ENCODE measurements at regions not wholly inside any gene's neighbourhood (a gene's known extent, or its start where the extent isn't known, plus 50 kb on each side); places are given as distances from the start of the nearest gene placed in this dataset.

DNA sequence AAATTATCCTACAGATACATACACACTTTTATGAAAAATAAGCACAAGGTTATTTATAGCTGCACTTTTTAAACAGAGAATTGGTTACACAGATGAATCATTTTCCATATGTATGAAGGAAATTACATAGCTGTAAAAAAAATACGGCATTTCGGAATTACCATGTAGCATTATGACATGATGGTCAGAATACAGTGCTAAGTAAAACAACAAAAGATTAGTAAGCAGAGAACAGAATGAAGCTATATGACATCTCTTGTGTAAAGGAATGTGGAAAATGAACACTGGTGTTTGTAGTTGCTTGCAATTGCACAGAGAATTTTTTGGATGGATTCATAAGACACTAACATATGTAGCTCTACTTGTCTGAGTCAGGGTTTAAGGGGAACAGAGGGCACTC, 1222.0 kb upstream of the PRKX start:
- no peaks in the 10 kb centered on the region for H3F3A ChIP-seq (ENCODE audit: insufficient read depth, low read length, poor library complexity, severe bottlenecking)
- no peaks in the 10 kb centered on the region for H3K36me3 ChIP-seq (ENCODE audit: insufficient read depth, low read length)
- H3K27ac ChIP-seq (ENCODE audit: low read length): no peak overlapping the region
- no peaks in the 10 kb centered on the region for H3K79me2 ChIP-seq (replicated peaks; ENCODE audit: insufficient read depth, low read length)
- no peak overlapping the region for H3K4me2 ChIP-seq (ENCODE audit: low read length)
- no peaks in the 10 kb centered on the region for H4K20me1 ChIP-seq (ENCODE audit: insufficient read depth)
- H3K9me2 ChIP-seq (ENCODE audit: insufficient read depth, low read length): no peaks in the 10 kb centered on the region
- H3K9me3 ChIP-seq (ENCODE audit: low read length): no peaks in the 10 kb centered on the region
- H3K27me3 ChIP-seq (ENCODE audit: insufficient read depth, low read depth, low read length): no peaks in the 10 kb centered on the region
- H3K9ac ChIP-seq (ENCODE audit: low read length): no peak overlapping the region
- no peak overlapping the region for H3K4me3 ChIP-seq (ENCODE audit: low read length)
- no peak overlapping the region for H2AFZ ChIP-seq (ENCODE audit: low read depth, low read length)
- TF ChIP-seq EZH2 (IDR thresholded peaks at IDR 0.05; ENCODE audit: borderline replicate concordance, insufficient read depth, low read length, poor library complexity, severe bottlenecking): no peak
- no peak for TF ChIP-seq POLR2AphosphoS5 (IDR thresholded peaks at IDR 0.05)
- TF ChIP-seq CTCF (IDR thresholded peaks at IDR 0.05; ENCODE audit: poor library complexity, severe bottlenecking): no peak
- TF ChIP-seq EP300 (conservative IDR thresholded peaks at IDR 0.05; ENCODE audit: poor library complexity, severe bottlenecking): no peak
- TF ChIP-seq MXI1 (conservative IDR thresholded peaks at IDR 0.05; ENCODE audit: poor library complexity, severe bottlenecking): no peak
- TF ChIP-seq, protein P1, sequence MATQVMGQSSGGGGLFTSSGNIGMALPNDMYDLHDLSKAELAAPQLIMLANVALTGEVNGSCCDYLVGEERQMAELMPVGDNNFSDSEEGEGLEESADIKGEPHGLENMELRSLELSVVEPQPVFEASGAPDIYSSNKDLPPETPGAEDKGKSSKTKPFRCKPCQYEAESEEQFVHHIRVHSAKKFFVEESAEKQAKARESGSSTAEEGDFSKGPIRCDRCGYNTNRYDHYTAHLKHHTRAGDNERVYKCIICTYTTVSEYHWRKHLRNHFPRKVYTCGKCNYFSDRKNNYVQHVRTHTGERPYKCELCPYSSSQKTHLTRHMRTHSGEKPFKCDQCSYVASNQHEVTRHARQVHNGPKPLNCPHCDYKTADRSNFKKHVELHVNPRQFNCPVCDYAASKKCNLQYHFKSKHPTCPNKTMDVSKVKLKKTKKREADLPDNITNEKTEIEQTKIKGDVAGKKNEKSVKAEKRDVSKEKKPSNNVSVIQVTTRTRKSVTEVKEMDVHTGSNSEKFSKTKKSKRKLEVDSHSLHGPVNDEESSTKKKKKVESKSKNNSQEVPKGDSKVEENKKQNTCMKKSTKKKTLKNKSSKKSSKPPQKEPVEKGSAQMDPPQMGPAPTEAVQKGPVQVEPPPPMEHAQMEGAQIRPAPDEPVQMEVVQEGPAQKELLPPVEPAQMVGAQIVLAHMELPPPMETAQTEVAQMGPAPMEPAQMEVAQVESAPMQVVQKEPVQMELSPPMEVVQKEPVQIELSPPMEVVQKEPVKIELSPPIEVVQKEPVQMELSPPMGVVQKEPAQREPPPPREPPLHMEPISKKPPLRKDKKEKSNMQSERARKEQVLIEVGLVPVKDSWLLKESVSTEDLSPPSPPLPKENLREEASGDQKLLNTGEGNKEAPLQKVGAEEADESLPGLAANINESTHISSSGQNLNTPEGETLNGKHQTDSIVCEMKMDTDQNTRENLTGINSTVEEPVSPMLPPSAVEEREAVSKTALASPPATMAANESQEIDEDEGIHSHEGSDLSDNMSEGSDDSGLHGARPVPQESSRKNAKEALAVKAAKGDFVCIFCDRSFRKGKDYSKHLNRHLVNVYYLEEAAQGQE (IDR thresholded peaks at IDR 0.05; ENCODE audit: borderline replicate concordance): no peak
- TF ChIP-seq TAF1 (IDR thresholded peaks at IDR 0.05; ENCODE audit: low read depth): no peak
- no peak for TF ChIP-seq SMC3 (conservative IDR thresholded peaks at IDR 0.05; ENCODE audit: poor library complexity)
- TF ChIP-seq RAD21 (conservative IDR thresholded peaks at IDR 0.05): no peak

GRCh38 chrX:4932790-4933189, 1219.3 kb upstream of the PRKX start:
- H4K20me1 ChIP-seq (ENCODE audit: insufficient read depth): no peaks in the 10 kb centered on the region
- H3K9ac ChIP-seq (ENCODE audit: low read length): no peak overlapping the region
- H3K27me3 ChIP-seq (ENCODE audit: insufficient read depth, low read depth, low read length): no peaks in the 10 kb centered on the region
- no peak overlapping the region for H3K27ac ChIP-seq (ENCODE audit: low read length)
- no peaks in the 10 kb centered on the region for H3K9me2 ChIP-seq (ENCODE audit: insufficient read depth, low read length)
- no peak for TF ChIP-seq TAF1 (IDR thresholded peaks at IDR 0.05; ENCODE audit: low read depth)
- no peak for TF ChIP-seq SMC3 (conservative IDR thresholded peaks at IDR 0.05; ENCODE audit: poor library complexity)
- TF ChIP-seq EZH2 (IDR thresholded peaks at IDR 0.05; ENCODE audit: borderline replicate concordance, insufficient read depth, low read length, poor library complexity, severe bottlenecking): no peak
- no peak for TF ChIP-seq CTCF (IDR thresholded peaks at IDR 0.05; ENCODE audit: poor library complexity, severe bottlenecking)
- TF ChIP-seq, protein P1 (IDR thresholded peaks at IDR 0.05; ENCODE audit: borderline replicate concordance): no peak
- no peak for TF ChIP-seq EP300 (conservative IDR thresholded peaks at IDR 0.05; ENCODE audit: poor library complexity, severe bottlenecking)
- no peak for TF ChIP-seq RAD21 (conservative IDR thresholded peaks at IDR 0.05)
- no peaks in the 10 kb centered on the region for H3F3A ChIP-seq (ENCODE audit: insufficient read depth, low read length, poor library complexity, severe bottlenecking)
- H3K4me3 ChIP-seq (ENCODE audit: low read length): no peak overlapping the region
- no peak overlapping the region for H3K4me2 ChIP-seq (ENCODE audit: low read length)
- H2AFZ ChIP-seq (ENCODE audit: low read depth, low read length): no peak overlapping the region
- H3K9me3 ChIP-seq (ENCODE audit: low read length): no peaks in the 10 kb centered on the region
- H3K79me2 ChIP-seq (replicated peaks; ENCODE audit: insufficient read depth, low read length): no peaks in the 10 kb centered on the region
- no peaks in the 10 kb centered on the region for H3K36me3 ChIP-seq (ENCODE audit: insufficient read depth, low read length)

Measured in neural cell (in vitro differentiated cells).